Hepatocyte (in vitro differentiated cells): ENCODE measurements at regions not wholly inside any gene's neighbourhood (a gene's known extent, or its start where the extent isn't known, plus 50 kb on each side); places are given as distances from the start of the nearest gene placed in this dataset.

Experiments
- DNase-seq: peaks from one replicate; pipeline ENCODE4 v3.0.0-alpha.2; 2016; ENCODE audit warnings: low spot score
- H2AFZ ChIP-seq: fragments of 200-600 bp; sonication (generic); 2 replicates; pipeline ENCODE4 v1.6.0; 2016; ENCODE audit warnings: antibody characterized with exemption, mild to moderate bottlenecking
- H3K27ac ChIP-seq: fragments of 200-600 bp; sonication (generic); 2 replicates; pipeline ENCODE4 v1.5.1; 2016; ENCODE audit warnings: mild to moderate bottlenecking
- H3K27me3 ChIP-seq: fragments of 200-600 bp; sonication (generic); 2 replicates; pipeline ENCODE4 v1.6.1; 2016
- H3K36me3 ChIP-seq: fragments of 200-600 bp; sonication (generic); replicated peaks from 2 replicates; pipeline ENCODE4 v1.5.1; 2016; ENCODE audit warnings: low read depth; ENCODE audit not compliant: insufficient read depth
- H3K4me1 ChIP-seq: fragments of 200-600 bp; sonication (generic); 2 replicates; pipeline ENCODE4 v1.5.1; 2016; ENCODE audit warnings: mild to moderate bottlenecking, moderate library complexity; ENCODE audit not compliant: insufficient read depth
- H3K4me2 ChIP-seq: fragments of 200-600 bp; sonication (generic); 2 replicates; pipeline ENCODE4 v1.6.0; 2016
- H3K4me3 ChIP-seq: fragments of 200-600 bp; sonication (generic); 2 replicates; pipeline ENCODE4 v1.5.1; 2016; ENCODE audit warnings: mild to moderate bottlenecking
- H3K79me2 ChIP-seq: fragments of 200-600 bp; sonication (generic); 2 replicates; pipeline ENCODE4 v1.6.0; 2017; ENCODE audit warnings: mild to moderate bottlenecking
- H3K9me2 ChIP-seq: fragments of 200-600 bp; sonication (generic); replicated peaks from 2 replicates; pipeline ENCODE4 v1.6.0; 2017; ENCODE audit warnings: mild to moderate bottlenecking; ENCODE audit not compliant: insufficient read depth
- H3K9me3 ChIP-seq: fragments of 200-600 bp; sonication (generic); 2 replicates; pipeline ENCODE4 v1.5.1; 2016; ENCODE audit warnings: low read depth, mild to moderate bottlenecking
- H4K20me1 ChIP-seq: fragments of 200-600 bp; sonication (generic); 2 replicates; pipeline ENCODE4 v1.6.0; 2016; ENCODE audit warnings: mild to moderate bottlenecking; ENCODE audit not compliant: insufficient read depth, poor library complexity, severe bottlenecking
- EZH2 ChIP-seq: fragments of 200-600 bp; sonication (generic); IDR thresholded peaks from 2 replicates; pipeline ENCODE4 v1.6.1; 2016; ENCODE audit warnings: antibody characterized with exemption, mild to moderate bottlenecking, borderline replicate concordance
- EZH2phosphoT487 ChIP-seq: fragments of 200-600 bp; sonication (generic); IDR thresholded peaks from one replicate; pipeline ENCODE4 v1.6.1; 2018; ENCODE audit warnings: antibody characterized with exemption, mild to moderate bottlenecking, low read depth, moderate library complexity; ENCODE audit not compliant: unreplicated experiment, severe bottlenecking
- WGBS: methylation state at CpG from one replicate; pipeline ENCODE4 v1.1.6; 2016; ENCODE audit warnings: low lambda C conversion rate; ENCODE audit errors: missing lambda C conversion rate; 5-methylcytosine and 5-hydroxymethylcytosine counted together
- TF ChIP-seq, protein P1 (sequence below): fragments of 200-600 bp; sonication (generic); IDR thresholded peaks from 2 replicates; pipeline ENCODE4 v1.5.1; 2016; ENCODE audit warnings: antibody characterized with exemption, mild to moderate bottlenecking; ENCODE audit not compliant: poor library complexity

DNA sequence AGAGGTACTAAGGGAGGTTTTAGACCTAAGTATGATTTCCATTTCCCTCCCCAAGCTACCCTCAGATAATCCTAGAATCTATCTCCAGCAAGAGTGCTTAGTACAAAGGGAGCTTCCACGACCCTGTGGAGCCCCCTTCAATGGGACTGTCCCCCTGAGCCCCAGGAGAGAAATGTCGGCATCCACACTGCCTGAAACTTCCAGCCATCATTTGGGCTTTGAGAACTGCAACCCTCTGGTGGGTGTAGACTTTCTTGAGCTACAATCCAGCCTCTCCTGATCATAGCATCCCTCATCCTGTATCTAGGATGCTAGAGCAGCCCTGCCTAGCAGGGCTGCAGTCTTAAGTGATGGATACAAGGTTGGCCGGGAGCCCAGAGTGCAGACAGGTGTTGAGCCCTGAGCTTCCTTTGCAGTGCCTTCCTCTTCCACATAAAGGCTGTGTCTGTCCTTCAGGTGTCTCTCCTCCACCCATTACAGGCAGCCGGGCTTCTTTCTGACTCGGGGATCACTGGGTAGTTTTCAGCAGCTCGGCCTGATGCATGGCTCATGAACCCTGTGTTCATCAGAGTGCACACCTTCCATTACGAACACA lies 424.5 kb downstream of the PREX1 start:
- Histone ChIP-seq H3K9me3 (no peaks in the 10 kb centered on the region), H3K4me1 (peaks cover 19% of the 10 kb centered on the region), H3K36me3 (no peaks in the 10 kb centered on the region), H3K4me2 (no peak overlapping the region), H3K9me2 (no peaks in the 10 kb centered on the region), H2AFZ (no peak overlapping the region), H3K27ac (no peak overlapping the region), H3K4me3 (no peak overlapping the region), H3K27me3 (no peaks in the 10 kb centered on the region), H3K79me2 (no peaks in the 10 kb centered on the region), H4K20me1 (no peaks in the 10 kb centered on the region)
- no peak for DNase-seq
- WGBS = 87% methylated on average over 7 of the region's 7 CpGs
- TF ChIP-seq EZH2phosphoT487 (no peak), EZH2 (no peak)
- TF ChIP-seq, protein P1, sequence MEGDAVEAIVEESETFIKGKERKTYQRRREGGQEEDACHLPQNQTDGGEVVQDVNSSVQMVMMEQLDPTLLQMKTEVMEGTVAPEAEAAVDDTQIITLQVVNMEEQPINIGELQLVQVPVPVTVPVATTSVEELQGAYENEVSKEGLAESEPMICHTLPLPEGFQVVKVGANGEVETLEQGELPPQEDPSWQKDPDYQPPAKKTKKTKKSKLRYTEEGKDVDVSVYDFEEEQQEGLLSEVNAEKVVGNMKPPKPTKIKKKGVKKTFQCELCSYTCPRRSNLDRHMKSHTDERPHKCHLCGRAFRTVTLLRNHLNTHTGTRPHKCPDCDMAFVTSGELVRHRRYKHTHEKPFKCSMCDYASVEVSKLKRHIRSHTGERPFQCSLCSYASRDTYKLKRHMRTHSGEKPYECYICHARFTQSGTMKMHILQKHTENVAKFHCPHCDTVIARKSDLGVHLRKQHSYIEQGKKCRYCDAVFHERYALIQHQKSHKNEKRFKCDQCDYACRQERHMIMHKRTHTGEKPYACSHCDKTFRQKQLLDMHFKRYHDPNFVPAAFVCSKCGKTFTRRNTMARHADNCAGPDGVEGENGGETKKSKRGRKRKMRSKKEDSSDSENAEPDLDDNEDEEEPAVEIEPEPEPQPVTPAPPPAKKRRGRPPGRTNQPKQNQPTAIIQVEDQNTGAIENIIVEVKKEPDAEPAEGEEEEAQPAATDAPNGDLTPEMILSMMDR = no peak

DNA sequence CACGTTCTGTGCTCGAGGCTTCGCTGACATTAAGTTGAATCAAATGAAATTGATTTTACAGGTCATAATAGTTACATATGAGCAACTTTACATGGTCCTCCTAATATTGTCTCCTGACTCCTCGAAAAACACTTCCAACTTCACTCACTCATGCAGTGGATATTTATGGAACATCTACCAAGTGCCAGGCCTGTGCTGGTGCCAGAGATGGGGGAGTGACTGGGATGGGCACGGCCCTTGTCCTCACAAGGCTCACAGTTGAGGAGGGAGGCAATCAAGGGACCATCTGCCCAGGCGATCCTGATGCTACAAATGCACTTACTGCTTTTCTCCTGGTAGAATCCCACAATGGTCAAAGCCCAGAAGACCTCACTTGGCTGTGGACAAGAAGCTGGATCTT lies 426.4 kb downstream of the PREX1 start:
- no peaks in the 10 kb centered on the region for H3K9me2 ChIP-seq
- no peak overlapping the region for H3K27ac ChIP-seq
- H3K4me3 ChIP-seq = no peak overlapping the region
- no peaks in the 10 kb centered on the region for H3K79me2 ChIP-seq
- no peak overlapping the region for H2AFZ ChIP-seq
- TF ChIP-seq, protein P1 = no peak
- TF ChIP-seq EZH2 (no peak), EZH2phosphoT487 (no peak)
- H4K20me1 ChIP-seq = no peaks in the 10 kb centered on the region
- H3K9me3 ChIP-seq = no peaks in the 10 kb centered on the region
- H3K36me3 ChIP-seq = no peaks in the 10 kb centered on the region
- no peak overlapping the region for H3K4me2 ChIP-seq
- peaks cover 28% of the 10 kb centered on the region for H3K4me1 ChIP-seq
- 87% methylated on average over 6 of the region's 6 CpGs for WGBS
- DNase-seq = no peak
- H3K27me3 ChIP-seq = no peaks in the 10 kb centered on the region

DNA sequence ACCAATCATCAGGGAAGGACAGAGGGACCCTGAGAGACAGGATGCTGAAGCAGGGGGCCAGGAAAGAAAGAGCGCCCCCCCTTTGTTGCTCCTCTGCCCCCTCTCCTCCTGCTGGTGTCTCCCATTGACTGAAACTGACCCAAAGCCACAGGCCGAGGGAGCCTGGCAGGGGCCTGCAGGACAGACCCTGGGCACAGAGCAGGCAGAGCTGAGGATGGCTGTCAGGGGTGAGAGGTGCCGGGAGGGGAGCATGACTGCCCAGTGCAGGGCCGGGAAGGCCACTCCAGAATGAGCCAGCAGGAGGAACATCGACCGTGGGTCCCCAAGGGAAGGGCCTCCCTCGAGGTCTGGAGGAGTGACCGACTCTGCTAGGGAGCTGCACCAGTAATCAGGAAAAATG lies 427.8 kb downstream of the PREX1 start:
- H3K9me2 ChIP-seq = no peaks in the 10 kb centered on the region
- no peaks in the 10 kb centered on the region for H3K36me3 ChIP-seq
- no peak overlapping the region for H2AFZ ChIP-seq
- H3K79me2 ChIP-seq = no peaks in the 10 kb centered on the region
- no peak for DNase-seq
- no peak overlapping the region for H3K4me3 ChIP-seq
- no peaks in the 10 kb centered on the region for H3K9me3 ChIP-seq
- H3K4me1 ChIP-seq = peaks cover 40% of the 10 kb centered on the region
- H3K27me3 ChIP-seq = no peaks in the 10 kb centered on the region
- no peak overlapping the region for H3K27ac ChIP-seq
- no peak for TF ChIP-seq EZH2phosphoT487
- TF ChIP-seq, protein P1 = no peak
- no peak for TF ChIP-seq EZH2
- 80% methylated on average over 6 of the region's 8 CpGs for WGBS
- no peak overlapping the region for H3K4me2 ChIP-seq
- no peaks in the 10 kb centered on the region for H4K20me1 ChIP-seq
